Kidney (tissue), 13 donors: ENCODE measurements at regions not wholly inside any gene's neighbourhood (a gene's known extent, or its start where the extent isn't known, plus 50 kb on each side); places are given as distances from the start of the nearest gene placed in this dataset.

ENCODE experiments used
- DNase-seq, 5 donors: peaks; one replicate each; pipeline ENCODE4 v3.0.0-alpha.2; 2013 to 2020
- FAIRE-seq: peaks from 2 replicates; lab custom pipeline; 2012; peaks lifted over from hg19 to GRCh38; lab: Jason Lieb, UNC
- H3K27ac ChIP-seq, 2 donors: one replicate each; pipeline ENCODE4 v1.7.0; 2013; ENCODE audit warnings: low read depth in 2 of 2, low read length in 2 of 2, inconsistent platforms in 1 of 2
- H3K27me3 ChIP-seq: one replicate; pipeline ENCODE4 v1.7.1; 2013; ENCODE audit warnings: low read length, inconsistent platforms; ENCODE audit not compliant: control insufficient read depth, insufficient read depth
- H3K36me3 ChIP-seq, 3 donors: one replicate each; pipeline versions ENCODE4 v1.7.0 to v1.7.1; 2013; ENCODE audit warnings: low read length in 3 of 3, control low read depth in 1 of 3, inconsistent platforms in 1 of 3; ENCODE audit not compliant: insufficient read depth in 3 of 3, control insufficient read depth in 2 of 3
- H3K4me1 ChIP-seq, 3 donors: one replicate each; pipeline versions ENCODE4 v1.7.0 to v1.7.1; 2013; ENCODE audit warnings: low read length in 3 of 3, inconsistent platforms in 1 of 3, low read depth in 1 of 3; ENCODE audit not compliant: control insufficient read depth in 2 of 3, insufficient read depth in 2 of 3
- H3K4me3 ChIP-seq, 3 donors: one replicate each; pipeline versions ENCODE4 v1.7.0 to v1.8.1; 2013; ENCODE audit warnings: low read length in 3 of 3, control low read depth in 1 of 3, inconsistent platforms in 1 of 3
- H3K9ac ChIP-seq, 3 donors: one replicate each; pipeline versions ENCODE4 v1.7.0 to v1.7.1; 2013; ENCODE audit warnings: low read length in 3 of 3, control low read depth in 1 of 3, inconsistent platforms in 1 of 3
- H3K9me3 ChIP-seq, 3 donors: one replicate each; pipeline versions ENCODE4 v1.7.0 to v1.7.1; 2013; ENCODE audit warnings: low read length in 3 of 3, control low read depth in 1 of 3, inconsistent platforms in 1 of 3; ENCODE audit not compliant: control insufficient read depth in 2 of 3, insufficient read depth in 1 of 3
- intact Hi-C: fragments of 100-400 bp; cut with DNase I; formaldehyde crosslinking; loops from one replicate; pipeline ENCODE4 v1.11.1; 2022
- TF ChIP-seq, protein P1 (sequence below): IDR thresholded peaks from 3 replicates; pipeline ENCODE4 v1.5.1; 2012; ENCODE audit warnings: mild to moderate bottlenecking, moderate library complexity, borderline replicate concordance; ENCODE audit not compliant: insufficient read depth; ENCODE audit errors: extremely low read depth
- donor health status: control.
- donor health status: control.
- donor health status: control.
- donor health status: control.
- donor health status: control.
- donor health status: DM: yes; HTN: yes; CAD: no.
- donor health status: Normal renal cell carcinoma (clear cell type).

DNA sequence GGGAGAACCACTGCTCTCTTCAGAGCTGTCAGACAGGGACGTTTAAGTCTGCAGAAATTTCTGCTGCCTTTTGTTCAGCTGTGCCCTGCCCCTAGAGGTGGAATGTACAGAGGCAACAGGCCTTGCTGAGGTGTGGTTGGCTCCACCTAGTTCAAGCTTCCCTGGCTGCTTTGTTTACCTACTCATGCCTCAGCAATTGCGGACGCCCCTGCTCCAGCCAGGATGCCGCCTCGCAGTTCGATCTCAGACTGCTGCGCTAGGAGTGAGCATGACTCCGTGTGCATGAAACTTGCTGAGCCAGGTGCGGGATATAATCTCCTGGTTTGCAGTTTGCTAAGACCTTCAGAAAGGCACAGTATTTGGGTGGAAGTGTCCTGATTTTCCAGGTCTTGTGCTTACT lies 70.9 kb downstream of the MAGEB5 start:
- TF ChIP-seq, protein P1, sequence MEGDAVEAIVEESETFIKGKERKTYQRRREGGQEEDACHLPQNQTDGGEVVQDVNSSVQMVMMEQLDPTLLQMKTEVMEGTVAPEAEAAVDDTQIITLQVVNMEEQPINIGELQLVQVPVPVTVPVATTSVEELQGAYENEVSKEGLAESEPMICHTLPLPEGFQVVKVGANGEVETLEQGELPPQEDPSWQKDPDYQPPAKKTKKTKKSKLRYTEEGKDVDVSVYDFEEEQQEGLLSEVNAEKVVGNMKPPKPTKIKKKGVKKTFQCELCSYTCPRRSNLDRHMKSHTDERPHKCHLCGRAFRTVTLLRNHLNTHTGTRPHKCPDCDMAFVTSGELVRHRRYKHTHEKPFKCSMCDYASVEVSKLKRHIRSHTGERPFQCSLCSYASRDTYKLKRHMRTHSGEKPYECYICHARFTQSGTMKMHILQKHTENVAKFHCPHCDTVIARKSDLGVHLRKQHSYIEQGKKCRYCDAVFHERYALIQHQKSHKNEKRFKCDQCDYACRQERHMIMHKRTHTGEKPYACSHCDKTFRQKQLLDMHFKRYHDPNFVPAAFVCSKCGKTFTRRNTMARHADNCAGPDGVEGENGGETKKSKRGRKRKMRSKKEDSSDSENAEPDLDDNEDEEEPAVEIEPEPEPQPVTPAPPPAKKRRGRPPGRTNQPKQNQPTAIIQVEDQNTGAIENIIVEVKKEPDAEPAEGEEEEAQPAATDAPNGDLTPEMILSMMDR: no peak
- no peaks in the 10 kb centered on the region for H3K9me3 ChIP-seq
- H3K4me1 ChIP-seq: no peaks in the 10 kb centered on the region
- H3K9ac ChIP-seq: no peak overlapping the region
- H3K4me3 ChIP-seq: no peak overlapping the region
- H3K27me3 ChIP-seq: no peaks in the 10 kb centered on the region
- DNase-seq (no peak), FAIRE-seq (no peak)
- intact Hi-C loops: no loop called here
- no peak overlapping the region for H3K27ac ChIP-seq
- H3K36me3 ChIP-seq: no peaks in the 10 kb centered on the region
